Right lobe of liver (tissue), 6 donors: ENCODE measurements at regions not wholly inside any gene's neighbourhood (a gene's known extent, or its start where the extent isn't known, plus 50 kb on each side); places are given as distances from the start of the nearest gene placed in this dataset.

Experiments used
- ATAC-seq, 4 donors: fragments of 200-7000 bp; cut with Tn5 transposase; one replicate each; pipeline ENCODE4 v1.9.1; 2020; ENCODE audit warnings: mild to moderate bottlenecking in 4 of 4, moderate library complexity in 4 of 4
- DNase-seq, 3 donors: peaks; one replicate each; pipeline ENCODE4 v3.0.0-alpha.2; 2020
- H3K27ac ChIP-seq, 3 donors: fragments of 200-600 bp; one replicate each; pipeline ENCODE4 v1.8.0; 2022
- H3K27me3 ChIP-seq, 2 donors: fragments of 200-600 bp; one replicate each; pipeline ENCODE4 v1.8.0; 2022
- H3K36me3 ChIP-seq, 4 donors: fragments of 200-600 bp; sonication (generic) in 1 of 4; one replicate each; pipeline versions ENCODE4 v1.5.1 to v1.8.0; 2017 to 2022; ENCODE audit warnings: control low read depth in 1 of 4
- H3K4me1 ChIP-seq, 4 donors: fragments of 200-600 bp; sonication (generic) in 1 of 4; one replicate each; pipeline versions ENCODE4 v1.5.1 to v1.8.0; 2017 to 2022; ENCODE audit warnings: control low read depth in 1 of 4
- H3K4me3 ChIP-seq, 3 donors: fragments of 200-600 bp; one replicate each; pipeline ENCODE4 v1.8.0; 2022
- H3K9me3 ChIP-seq, 4 donors: fragments of 200-600 bp; sonication (generic) in 1 of 4; one replicate each; pipeline versions ENCODE4 v1.5.1 to v1.8.0; 2017 to 2022; ENCODE audit warnings: control low read depth in 1 of 4
- CTCF ChIP-seq, 4 donors: fragments of 200-600 bp in 3 of 4; fragments of 450-650 bp in 1 of 4; IDR thresholded peaks; one replicate each; pipeline versions ENCODE4 v1.5.1 to v1.8.0; 2016 to 2022; ENCODE audit warnings: antibody characterized with exemption in 4 of 4, mild to moderate bottlenecking in 2 of 4
- POLR2A ChIP-seq: fragments of 450-650 bp; IDR thresholded peaks from one replicate; pipeline ENCODE4 v1.6.1; 2017; ENCODE audit warnings: antibody characterized with exemption, mild to moderate bottlenecking
- WGBS: methylation state at CpG from one replicate; pipeline ENCODE4 v1.1.6; 2018; ENCODE audit warnings: low coverage, low lambda C conversion rate; ENCODE audit not compliant: insufficient coverage; ENCODE audit errors: missing lambda C conversion rate; 5-methylcytosine and 5-hydroxymethylcytosine counted together
- intact Hi-C, 2 donors: fragments of 100-400 bp; cut with DNase I; formaldehyde crosslinking; loops; one replicate each; pipeline versions ENCODE4 v1.11.2 to v1.14.1; 2022
- donor health status: DM: no; HTN: yes; CAD: no.
- donor health status: DM: no; HTN: no; CAD: no.
- donor health status: DM: no; HTN: no; CAD: no.
- donor health status: DM: no; HTN: yes; CAD: no.
- donor health status: DM: no; HTN: yes; CAD: no.

- ATAC-seq (no peak), DNase-seq (no peak)
- no peak overlapping the region for H3K4me3 ChIP-seq
- no peaks in the 10 kb centered on the region for H3K36me3 ChIP-seq
- H3K4me1 ChIP-seq = no peaks in the 10 kb centered on the region
- intact Hi-C loops = no loop called here
- 64% methylated on average over 3 of the region's 3 CpGs for WGBS
- H3K9me3 ChIP-seq = no peaks in the 10 kb centered on the region
- H3K27ac ChIP-seq = no peak overlapping the region
- H3K27me3 ChIP-seq = no peaks in the 10 kb centered on the region
- TF ChIP-seq POLR2A = no peak
- no peak for TF ChIP-seq CTCF (IDR thresholded peaks at IDR 0.05)
Measured at GRCh38 chr4:160652790-160653189, 1511.0 kb downstream of the FSTL5 start.

- Histone ChIP-seq H3K27me3 (no peaks in the 10 kb centered on the region), H3K4me1 (no peaks in the 10 kb centered on the region), H3K9me3 (no peaks in the 10 kb centered on the region), H3K4me3 (no peak overlapping the region), H3K36me3 (no peaks in the 10 kb centered on the region), H3K27ac (no peak overlapping the region)
- TF ChIP-seq POLR2A = no peak
- TF ChIP-seq CTCF (IDR thresholded peaks at IDR 0.05) = no peak
- ATAC-seq (no peak), DNase-seq (no peak)
- intact Hi-C loops = no loop called here
- WGBS = 71% methylated on average over 2 of the region's 2 CpGs
Measured at GRCh38 chr4:160675550-160675949, 1488.2 kb downstream of the FSTL5 start.

- Histone ChIP-seq H3K4me3 (no peak overlapping the region), H3K4me1 (no peaks in the 10 kb centered on the region), H3K9me3 (no peaks in the 10 kb centered on the region), H3K27me3 (no peaks in the 10 kb centered on the region), H3K27ac (no peak overlapping the region), H3K36me3 (no peaks in the 10 kb centered on the region)
- ATAC-seq (no peak), DNase-seq (no peak)
- intact Hi-C loops = no loop called here
- TF ChIP-seq CTCF (IDR thresholded peaks at IDR 0.05) (no peak), POLR2A (no peak)
Measured at GRCh38 chr4:160685729-160686128, 1478.1 kb downstream of the FSTL5 start.

GRCh38 chr4:160701671-160702070, 1462.1 kb downstream of the FSTL5 start:
- Histone ChIP-seq H3K9me3 (no peaks in the 10 kb centered on the region), H3K27me3 (no peaks in the 10 kb centered on the region), H3K4me1 (no peaks in the 10 kb centered on the region), H3K36me3 (no peaks in the 10 kb centered on the region), H3K27ac (no peak overlapping the region), H3K4me3 (no peak overlapping the region)
- no peak for TF ChIP-seq POLR2A
- no peak for TF ChIP-seq CTCF (IDR thresholded peaks at IDR 0.05)
- intact Hi-C loops = no loop called here
- DNase-seq = no peak
- WGBS = 48% methylated on average over 4 of the region's 4 CpGs
- ATAC-seq = no peak

GRCh38 chr4:160709026-160709425, 1454.8 kb downstream of the FSTL5 start:
- Histone ChIP-seq H3K9me3 (no peaks in the 10 kb centered on the region), H3K27me3 (no peaks in the 10 kb centered on the region), H3K4me3 (no peak overlapping the region), H3K4me1 (no peaks in the 10 kb centered on the region), H3K36me3 (no peaks in the 10 kb centered on the region), H3K27ac (no peak overlapping the region)
- WGBS = 41% methylated on average over 2 of the region's 2 CpGs
- ATAC-seq (no peak), DNase-seq (no peak)
- no peak for TF ChIP-seq POLR2A
- TF ChIP-seq CTCF (IDR thresholded peaks at IDR 0.05) = no peak
- intact Hi-C loops = no loop called here
